ENCODE measurements at regions not wholly inside any gene's neighbourhood (a gene's known extent, or its start where the extent isn't known, plus 50 kb on each side); places are given as distances from the start of the nearest gene placed in this dataset.

DNA sequence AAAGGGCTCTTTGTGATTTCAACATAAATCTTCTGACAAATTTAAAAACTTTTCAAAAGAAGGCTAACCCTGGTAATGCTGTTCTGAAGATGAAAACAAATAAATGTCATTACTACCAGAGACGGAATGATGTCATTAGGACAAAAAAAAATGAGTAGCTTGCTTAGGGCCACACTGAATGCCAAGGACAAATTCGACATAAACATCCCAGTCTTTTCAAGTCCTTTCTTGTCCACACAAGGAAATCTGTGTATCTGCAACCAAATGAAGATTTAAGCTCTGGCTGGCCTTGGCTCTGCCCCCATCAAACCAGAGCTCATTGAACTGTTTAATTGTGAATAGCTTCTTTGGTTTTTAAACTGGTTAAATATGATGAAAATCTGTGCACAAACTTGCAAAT, 592.7 kb downstream of the TLE1 start:
- ATAC-seq = no peak
- no peak overlapping the region for H3K4me2 ChIP-seq (ENCODE audit: insufficient read depth, low read length)
- in situ Hi-C loops (cut with MboI) = no loop called here
- DNase-seq (ENCODE audit: extremely low read depth in 1 of 4, low spot score in 3 of 4) = no peak
- no peak overlapping the region for H2AFZ ChIP-seq (ENCODE audit: low read depth, low read length)
- 0% methylated on average over 2 of the region's 2 CpGs for WGBS (ENCODE audit: insufficient coverage, low coverage, missing lambda C conversion rate)
- no peaks in the 10 kb centered on the region for H3K36me3 ChIP-seq (ENCODE audit: control insufficient read depth, insufficient read depth, low read length)
- no peak overlapping the region for H3K9ac ChIP-seq (ENCODE audit: insufficient read depth in 1 of 2, low read depth in 2 of 2, low read length in 2 of 2)
- intact Hi-C loops (cut with micrococcal nuclease) = no loop called here
- no TSS peak for BruUV-seq (replicated peaks)
- no peak overlapping the region for H3K27ac ChIP-seq (ENCODE audit: extremely low read depth, low read depth, low read length)
- ChIA-PET CTCF (ENCODE audit: low intra/inter-chr PET ratio) (no interaction called here), POLR2A (no interaction called here)
- H3K4me3 ChIP-seq = no peak overlapping the region
- no peaks in the 10 kb centered on the region for H3K79me2 ChIP-seq (ENCODE audit: control insufficient read depth, insufficient read depth, low read length)
- TF ChIP-seq, protein P1, sequence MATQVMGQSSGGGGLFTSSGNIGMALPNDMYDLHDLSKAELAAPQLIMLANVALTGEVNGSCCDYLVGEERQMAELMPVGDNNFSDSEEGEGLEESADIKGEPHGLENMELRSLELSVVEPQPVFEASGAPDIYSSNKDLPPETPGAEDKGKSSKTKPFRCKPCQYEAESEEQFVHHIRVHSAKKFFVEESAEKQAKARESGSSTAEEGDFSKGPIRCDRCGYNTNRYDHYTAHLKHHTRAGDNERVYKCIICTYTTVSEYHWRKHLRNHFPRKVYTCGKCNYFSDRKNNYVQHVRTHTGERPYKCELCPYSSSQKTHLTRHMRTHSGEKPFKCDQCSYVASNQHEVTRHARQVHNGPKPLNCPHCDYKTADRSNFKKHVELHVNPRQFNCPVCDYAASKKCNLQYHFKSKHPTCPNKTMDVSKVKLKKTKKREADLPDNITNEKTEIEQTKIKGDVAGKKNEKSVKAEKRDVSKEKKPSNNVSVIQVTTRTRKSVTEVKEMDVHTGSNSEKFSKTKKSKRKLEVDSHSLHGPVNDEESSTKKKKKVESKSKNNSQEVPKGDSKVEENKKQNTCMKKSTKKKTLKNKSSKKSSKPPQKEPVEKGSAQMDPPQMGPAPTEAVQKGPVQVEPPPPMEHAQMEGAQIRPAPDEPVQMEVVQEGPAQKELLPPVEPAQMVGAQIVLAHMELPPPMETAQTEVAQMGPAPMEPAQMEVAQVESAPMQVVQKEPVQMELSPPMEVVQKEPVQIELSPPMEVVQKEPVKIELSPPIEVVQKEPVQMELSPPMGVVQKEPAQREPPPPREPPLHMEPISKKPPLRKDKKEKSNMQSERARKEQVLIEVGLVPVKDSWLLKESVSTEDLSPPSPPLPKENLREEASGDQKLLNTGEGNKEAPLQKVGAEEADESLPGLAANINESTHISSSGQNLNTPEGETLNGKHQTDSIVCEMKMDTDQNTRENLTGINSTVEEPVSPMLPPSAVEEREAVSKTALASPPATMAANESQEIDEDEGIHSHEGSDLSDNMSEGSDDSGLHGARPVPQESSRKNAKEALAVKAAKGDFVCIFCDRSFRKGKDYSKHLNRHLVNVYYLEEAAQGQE (IDR thresholded peaks at IDR 0.05; ENCODE audit: borderline replicate concordance) = no peak
- TF ChIP-seq, protein P1 (CRISPR knock-in tag; IDR thresholded peaks at IDR 0.05; ENCODE audit: low read depth) = no peak
- TF ChIP-seq ZNF644 (tag; IDR thresholded peaks at IDR 0.05; ENCODE audit: low read depth) = no peak
- no peak for TF ChIP-seq HNRNPL (IDR thresholded peaks at IDR 0.05; ENCODE audit: low read depth, low read length)
- TF ChIP-seq ZNF12 (CRISPR knock-in tag; IDR thresholded peaks at IDR 0.05) = no peak
- no peak for TF ChIP-seq RCOR1 (IDR thresholded peaks at IDR 0.05; ENCODE audit: borderline replicate concordance in 1 of 2, low read depth in 2 of 2, low read length in 2 of 2)
- H3K27me3 ChIP-seq (ENCODE audit: control insufficient read depth in 2 of 2, insufficient read depth in 2 of 2, low read length in 2 of 2) = no peaks in the 10 kb centered on the region
- no peaks in the 10 kb centered on the region for H3K4me1 ChIP-seq (replicated peaks in 1 of 2; ENCODE audit: control insufficient read depth in 2 of 2, insufficient read depth in 2 of 2, low read length in 2 of 2)
- no peaks in the 10 kb centered on the region for H3K9me1 ChIP-seq (ENCODE audit: control insufficient read depth, insufficient read depth, low read length)
- no peaks in the 10 kb centered on the region for H3K9me3 ChIP-seq (replicated peaks; ENCODE audit: control insufficient read depth, insufficient read depth, low read depth, low read length)
- H4K20me1 ChIP-seq (replicated peaks; ENCODE audit: control insufficient read depth, insufficient read depth, low read length) = no peaks in the 10 kb centered on the region
- FAIRE-seq = no peak
